ENCODE measurements at regions not wholly inside any gene's neighbourhood (a gene's known extent, or its start where the extent isn't known, plus 50 kb on each side); places are given as distances from the start of the nearest gene placed in this dataset.

GRCh38 chr12:60240891-60241290 is 645.1 kb downstream of the SLC16A7 start:
- Histone ChIP-seq H3K36me3 (no peaks in the 10 kb centered on the region), H4K20me1 (ENCODE audit: low read depth) (no peaks in the 10 kb centered on the region), H3K9me3 (ENCODE audit: low read depth) (no peaks in the 10 kb centered on the region), H3K4me2 (no peak overlapping the region), H3K27me3 (no peaks in the 10 kb centered on the region), H3K4me1 (no peaks in the 10 kb centered on the region), H3K79me2 (ENCODE audit: low read depth) (no peaks in the 10 kb centered on the region), H3F3A (ENCODE audit: low read depth) (no peaks in the 10 kb centered on the region), H3K9ac (no peak overlapping the region), H3K4me3 (no peak overlapping the region), H3K27ac (no peak overlapping the region), H2AFZ (replicated peaks) (no peak overlapping the region)
- Mint-ChIP-seq H3K27ac (no peak overlapping the region), H3K4me3 (no peak overlapping the region), H3K9me3 (no peaks in the 10 kb centered on the region), H3K27me3 (ENCODE audit: insufficient read depth, low read depth) (no peaks in the 10 kb centered on the region), H3K36me3 (no peaks in the 10 kb centered on the region), H3K4me1 (no peaks in the 10 kb centered on the region)
- DNase-seq (ENCODE audit: low spot score) = no peak
- TF ChIP-seq EZH2phosphoT487 (IDR thresholded peaks at IDR 0.05) (no peak), CTCF (IDR thresholded peaks at IDR 0.05) (no peak), EZH2 (IDR thresholded peaks at IDR 0.05) (no peak)

- Histone ChIP-seq H3K27me3 (no peaks in the 10 kb centered on the region), H3F3A (ENCODE audit: low read depth) (no peaks in the 10 kb centered on the region), H3K4me1 (no peaks in the 10 kb centered on the region), H3K9me3 (ENCODE audit: low read depth) (no peaks in the 10 kb centered on the region), H3K4me2 (no peak overlapping the region), H3K79me2 (ENCODE audit: low read depth) (no peaks in the 10 kb centered on the region), H4K20me1 (ENCODE audit: low read depth) (no peaks in the 10 kb centered on the region), H3K9ac (no peak overlapping the region), H3K36me3 (no peaks in the 10 kb centered on the region), H2AFZ (replicated peaks) (no peak overlapping the region), H3K27ac (no peak overlapping the region), H3K4me3 (no peak overlapping the region)
- Mint-ChIP-seq H3K4me3 (no peak overlapping the region), H3K4me1 (no peaks in the 10 kb centered on the region), H3K27me3 (ENCODE audit: insufficient read depth, low read depth) (peaks cover 2% of the 10 kb centered on the region), H3K9me3 (no peaks in the 10 kb centered on the region), H3K36me3 (no peaks in the 10 kb centered on the region), H3K27ac (no peak overlapping the region)
- no peak for DNase-seq (ENCODE audit: low spot score)
- TF ChIP-seq CTCF (IDR thresholded peaks at IDR 0.05) (no peak), EZH2phosphoT487 (IDR thresholded peaks at IDR 0.05) (no peak), EZH2 (IDR thresholded peaks at IDR 0.05) (no peak)
These were observed 655.3 kb downstream of the SLC16A7 start for GRCh38 chr12:60251091-60251490.

GRCh38 chr12:60252359-60253096 is 656.7 kb downstream of the SLC16A7 start:
- TF ChIP-seq EZH2phosphoT487 (IDR thresholded peaks at IDR 0.05) (no peak), EZH2 (IDR thresholded peaks at IDR 0.05) (no peak), CTCF (IDR thresholded peaks at IDR 0.05) (no peak)
- Histone ChIP-seq H2AFZ (replicated peaks) (peak overlapping the region; percentile 46), H3K4me1 (no peaks in the 10 kb centered on the region), H3K79me2 (ENCODE audit: low read depth) (no peaks in the 10 kb centered on the region), H3K9me3 (ENCODE audit: low read depth) (no peaks in the 10 kb centered on the region), H3K4me2 (no peak overlapping the region), H3F3A (ENCODE audit: low read depth) (no peaks in the 10 kb centered on the region), H3K27ac (no peak overlapping the region), H3K27me3 (no peaks in the 10 kb centered on the region), H3K9ac (no peak overlapping the region), H3K36me3 (no peaks in the 10 kb centered on the region), H3K4me3 (no peak overlapping the region), H4K20me1 (ENCODE audit: low read depth) (no peaks in the 10 kb centered on the region)
- Mint-ChIP-seq H3K9me3 (no peaks in the 10 kb centered on the region), H3K36me3 (no peaks in the 10 kb centered on the region), H3K4me3 (no peak overlapping the region), H3K27me3 (ENCODE audit: insufficient read depth, low read depth) (peaks cover 2% of the 10 kb centered on the region), H3K27ac (no peak overlapping the region), H3K4me1 (no peaks in the 10 kb centered on the region)
- DNase-seq (ENCODE audit: low spot score) = no peak
